Keratinocyte (primary cell): ENCODE measurements at regions not wholly inside any gene's neighbourhood (a gene's known extent, or its start where the extent isn't known, plus 50 kb on each side); places are given as distances from the start of the nearest gene placed in this dataset.

Experiments used
- DNase-seq: peaks from one replicate; pipeline ENCODE4 v3.0.0-alpha.2; 2011; ENCODE audit warnings: low read depth, missing footprints, low spot score
- FAIRE-seq: peaks from 2 replicates; lab custom pipeline; 2011; peaks lifted over from hg19 to GRCh38; lab: Jason Lieb, UNC
- H2AFZ ChIP-seq: 2 replicates; pipeline ENCODE4 v1.6.0; 2012; ENCODE audit warnings: low read length, control low read depth, inconsistent platforms; ENCODE audit not compliant: control insufficient read depth
- H3K27ac ChIP-seq: 2 replicates; pipeline ENCODE4 v1.5.1; 2011; ENCODE audit warnings: low read length; ENCODE audit not compliant: control insufficient read depth, insufficient read depth
- H3K27me3 ChIP-seq: 3 replicates; pipeline ENCODE4 v1.6.0; 2011; ENCODE audit warnings: low read length; ENCODE audit not compliant: control insufficient read depth, insufficient read depth; ENCODE audit errors: extremely low read depth
- H3K36me3 ChIP-seq, 2 experiments: 2 replicates in 1 of 2; 3 replicates in 1 of 2; pipeline ENCODE4 v1.5.1; 2011; ENCODE audit warnings: low read length in 2 of 2, mild to moderate bottlenecking in 1 of 2; ENCODE audit not compliant: control insufficient read depth in 2 of 2, insufficient read depth in 2 of 2; ENCODE audit errors: extremely low read depth in 1 of 2
- H3K4me1 ChIP-seq: 3 replicates; pipeline ENCODE4 v1.5.1; 2011; ENCODE audit warnings: low read length; ENCODE audit not compliant: control insufficient read depth, insufficient read depth; ENCODE audit errors: extremely low read depth
- H3K4me2 ChIP-seq: 3 replicates; pipeline ENCODE4 v1.6.0; 2011; ENCODE audit warnings: low read depth, low read length; ENCODE audit not compliant: control insufficient read depth, insufficient read depth; ENCODE audit errors: extremely low read depth
- H3K4me3 ChIP-seq, 3 experiments: fragments of 200-600 bp in 1 of 3; sonication (generic) in 1 of 3; 2 replicates in 2 of 3; 3 replicates in 1 of 3; pipeline ENCODE4 v1.5.1; 2011 to 2016; ENCODE audit warnings: low read length in 3 of 3, mild to moderate bottlenecking in 3 of 3, control low read depth in 2 of 3, inconsistent platforms in 1 of 3, low read depth in 1 of 3, mixed read lengths in 1 of 3, mixed run types in 1 of 3, moderate library complexity in 1 of 3; ENCODE audit not compliant: control insufficient read depth in 2 of 3, insufficient read depth in 2 of 3; ENCODE audit errors: extremely low read depth in 1 of 3
- H3K79me2 ChIP-seq: 2 replicates; pipeline ENCODE4 v1.6.0; 2012; ENCODE audit warnings: low read length; ENCODE audit not compliant: control insufficient read depth, insufficient read depth
- H3K9ac ChIP-seq: 3 replicates; pipeline ENCODE4 v1.6.0; 2011; ENCODE audit warnings: low read length; ENCODE audit not compliant: control insufficient read depth, insufficient read depth; ENCODE audit errors: extremely low read depth
- H3K9me1 ChIP-seq: 3 replicates; pipeline ENCODE4 v1.6.0; 2011; ENCODE audit warnings: low read length; ENCODE audit not compliant: control insufficient read depth, insufficient read depth; ENCODE audit errors: extremely low read depth
- H3K9me3 ChIP-seq: 2 replicates; pipeline ENCODE4 v1.5.1; 2012; ENCODE audit warnings: low read depth, low read length; ENCODE audit not compliant: control insufficient read depth
- H4K20me1 ChIP-seq: 3 replicates; pipeline ENCODE4 v1.6.0; 2011; ENCODE audit warnings: low read length; ENCODE audit not compliant: control insufficient read depth, insufficient read depth; ENCODE audit errors: extremely low read depth
- CTCF ChIP-seq, 3 experiments: IDR thresholded peaks in 1 of 3; conservative IDR thresholded peaks in 1 of 3; optimal IDR thresholded peaks in 1 of 3; 2 replicates in 2 of 3; 3 replicates in 1 of 3; pipeline versions ENCODE3 to v1.5.1; 2011; ENCODE audit warnings: low read length in 3 of 3, mild to moderate bottlenecking in 3 of 3, moderate library complexity in 2 of 3, control low read depth in 1 of 3, inconsistent platforms in 1 of 3; ENCODE audit not compliant: insufficient read depth in 2 of 3; ENCODE audit errors: extremely low read depth in 1 of 3
- EZH2 ChIP-seq: IDR thresholded peaks from one replicate; pipeline ENCODE4 v1.6.1; 2012; ENCODE audit warnings: inconsistent platforms, mild to moderate bottlenecking, low read length, moderate library complexity
- dilution Hi-C: fragments of 300-500 bp; cut with MboI; formaldehyde crosslinking; loops from one replicate; pipeline ENCODE4 v1.7.0; 2020; ENCODE audit warnings: low sequenced_read_pairs; ENCODE audit not compliant: extremely low pct_ligation_motif_present

- Histone ChIP-seq H3K9me1 (no peaks in the 10 kb centered on the region), H3K4me3 (no peak overlapping the region), H3K27me3 (no peaks in the 10 kb centered on the region), H3K79me2 (no peaks in the 10 kb centered on the region), H3K9me3 (peaks cover 6% of the 10 kb centered on the region), H4K20me1 (no peaks in the 10 kb centered on the region), H3K36me3 (no peaks in the 10 kb centered on the region), H3K9ac (no peak overlapping the region), H3K4me1 (no peaks in the 10 kb centered on the region), H3K27ac (no peak overlapping the region), H2AFZ (no peak overlapping the region), H3K4me2 (no peak overlapping the region)
- no peak for TF ChIP-seq EZH2
- TF ChIP-seq CTCF (optimal IDR thresholded peaks at IDR 0.05 in 1 of 3, IDR thresholded peaks at IDR 0.05 in 1 of 3, conservative IDR thresholded peaks at IDR 0.05 in 1 of 3; ENCODE audit: extremely low read depth in 1 of 3, insufficient read depth in 2 of 3, low read length in 3 of 3) = no peak
- FAIRE-seq (no peak), DNase-seq (no peak)
- dilution Hi-C loops = no loop called here
Measured at GRCh38 chr13:58625703-58626389, 994.3 kb downstream of the PCDH17 start.

- H3K9me1 ChIP-seq = no peaks in the 10 kb centered on the region
- no peak for TF ChIP-seq EZH2
- no peak for TF ChIP-seq CTCF (optimal IDR thresholded peaks at IDR 0.05 in 1 of 3, IDR thresholded peaks at IDR 0.05 in 1 of 3, conservative IDR thresholded peaks at IDR 0.05 in 1 of 3; ENCODE audit: extremely low read depth in 1 of 3, insufficient read depth in 2 of 3, low read length in 3 of 3)
- no peaks in the 10 kb centered on the region for H3K27me3 ChIP-seq
- H3K9ac ChIP-seq = no peak overlapping the region
- DNase-seq (no peak), FAIRE-seq (no peak)
- H3K4me3 ChIP-seq = no peak overlapping the region
- no peak overlapping the region for H3K4me2 ChIP-seq
- H3K36me3 ChIP-seq = no peaks in the 10 kb centered on the region
- no peaks in the 10 kb centered on the region for H3K9me3 ChIP-seq
- H4K20me1 ChIP-seq = no peaks in the 10 kb centered on the region
- H3K4me1 ChIP-seq = no peaks in the 10 kb centered on the region
- H2AFZ ChIP-seq = no peak overlapping the region
- no peaks in the 10 kb centered on the region for H3K79me2 ChIP-seq
- H3K27ac ChIP-seq = no peak overlapping the region
- dilution Hi-C loops = no loop called here
Measured at GRCh38 chr13:58630794-58631193, 999.2 kb downstream of the PCDH17 start.
